ENCODE measurements at regions not wholly inside any gene's neighbourhood (a gene's known extent, or its start where the extent isn't known, plus 50 kb on each side); places are given as distances from the start of the nearest gene placed in this dataset.

DNA sequence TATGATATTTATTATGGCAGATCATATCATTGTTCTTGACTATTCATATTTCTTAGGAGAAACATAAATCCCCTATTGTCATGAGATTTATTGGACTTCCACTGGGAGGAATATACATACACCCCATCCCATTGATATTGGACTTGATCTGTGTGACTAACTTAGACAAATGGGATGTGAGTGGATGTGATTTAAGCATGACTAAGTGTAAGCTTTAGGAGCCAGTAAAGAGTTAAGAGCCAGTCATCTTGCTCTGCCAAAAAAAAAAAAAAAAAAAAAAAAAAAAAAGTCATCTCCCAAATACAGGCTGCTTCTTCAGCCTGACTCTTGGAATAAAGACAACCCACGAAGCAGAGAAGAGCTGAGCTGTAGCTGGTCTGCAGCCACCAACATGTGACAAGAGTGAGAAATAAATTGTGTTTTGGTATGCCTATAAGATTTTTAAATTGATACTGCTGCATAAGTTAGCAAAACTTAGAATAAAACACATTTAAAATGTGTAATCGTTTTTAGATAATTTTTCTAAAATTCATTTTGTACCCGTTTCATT is 595.0 kb upstream of the LRRC4C start:
- no peak for DNase-seq

DNA sequence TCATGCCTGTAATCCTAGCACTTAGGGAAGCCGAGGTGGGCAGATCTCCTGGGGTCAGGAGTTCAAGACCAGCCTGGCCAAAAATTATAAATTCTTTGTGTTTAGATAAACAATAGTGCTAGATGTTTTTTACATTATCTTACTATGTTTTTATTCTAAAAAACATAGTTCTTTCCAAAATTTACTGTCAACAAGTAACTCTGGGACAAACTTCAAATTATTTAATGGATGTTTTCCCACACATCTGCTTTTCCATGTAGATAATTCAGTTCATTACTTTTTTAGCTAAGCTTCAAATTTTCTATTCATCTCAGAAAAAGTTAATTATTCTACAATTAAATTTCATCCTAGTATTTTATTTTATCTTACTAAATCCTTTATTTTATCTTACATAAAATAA is 596.2 kb upstream of the LRRC4C start:
- no peak for DNase-seq

DNA sequence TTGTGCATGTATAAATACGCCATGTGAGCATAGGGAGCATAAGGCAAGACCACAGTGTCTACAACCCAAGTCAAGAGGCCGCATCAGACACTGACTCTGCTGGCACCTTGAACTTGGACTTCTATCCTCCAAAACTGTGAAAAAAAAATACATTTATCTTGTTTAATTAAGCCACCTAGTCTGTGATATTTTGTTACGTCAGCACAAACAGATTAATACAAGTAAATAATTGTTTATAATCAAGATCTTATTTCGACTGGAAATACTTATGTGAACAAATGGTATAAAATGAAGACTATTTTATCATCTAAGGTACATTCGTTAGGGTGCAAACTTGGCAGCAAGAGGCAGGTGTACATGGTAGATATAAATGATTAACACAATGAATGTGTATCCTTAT is 599.3 kb upstream of the LRRC4C start:
- no peak for DNase-seq

DNA sequence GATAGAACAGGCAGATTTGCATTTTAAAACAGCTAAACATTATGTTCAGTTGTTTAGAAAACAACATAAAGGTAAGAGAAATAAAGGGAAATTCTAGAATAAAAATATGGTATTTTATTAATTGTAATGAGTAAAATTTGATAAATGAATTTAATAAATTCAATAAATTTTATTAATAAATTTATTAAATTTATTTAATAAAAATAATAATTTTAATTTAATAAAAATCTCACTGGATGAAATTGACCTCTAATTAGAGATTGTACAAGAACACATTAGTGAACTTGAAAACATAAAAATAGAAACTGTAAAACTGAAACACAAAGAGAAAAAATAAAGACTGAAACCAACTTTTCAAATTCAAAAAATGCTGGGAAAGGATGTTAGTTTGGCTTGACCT is 605.7 kb upstream of the LRRC4C start:
- no peak for DNase-seq

DNA sequence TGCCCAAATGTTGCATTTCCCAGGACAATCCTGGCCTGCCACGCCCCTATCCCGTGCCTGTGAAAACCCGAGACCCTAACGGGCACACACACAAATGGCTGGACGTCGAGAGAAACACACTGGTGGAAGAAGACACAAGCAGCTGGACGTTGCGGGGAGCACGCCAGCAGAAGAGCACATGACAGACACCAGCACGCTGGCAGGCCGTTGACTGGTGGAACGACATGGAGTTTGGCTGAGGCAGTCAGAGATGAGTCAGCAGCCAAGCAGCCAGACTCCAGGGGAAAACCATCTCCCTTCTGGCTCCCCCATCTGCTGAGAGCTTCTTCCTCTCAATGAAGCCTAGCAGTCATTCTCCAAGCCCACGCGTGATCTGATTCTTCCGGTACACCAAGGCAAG is 606.7 kb upstream of the LRRC4C start:
- no peak for DNase-seq

DNA sequence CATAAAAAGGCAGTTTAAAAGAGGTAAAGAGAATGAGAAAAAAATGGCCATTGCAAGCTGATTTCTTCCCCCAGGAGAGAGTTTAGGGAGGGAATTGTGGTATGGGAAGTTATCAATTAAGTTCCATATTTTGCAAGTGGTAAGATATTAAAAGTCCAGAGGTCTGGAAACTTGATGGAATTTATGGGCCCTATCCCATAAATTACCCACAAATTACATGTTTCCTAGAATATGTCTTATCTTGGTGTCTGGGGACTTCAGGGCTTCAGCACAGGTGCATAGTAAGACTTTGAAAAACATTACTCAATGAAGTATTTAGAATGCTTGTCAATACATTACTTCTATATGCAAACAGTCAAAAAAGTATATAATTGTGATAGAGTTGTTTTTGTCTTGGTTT is 614.9 kb upstream of the LRRC4C start:
- no peak for DNase-seq

DNA sequence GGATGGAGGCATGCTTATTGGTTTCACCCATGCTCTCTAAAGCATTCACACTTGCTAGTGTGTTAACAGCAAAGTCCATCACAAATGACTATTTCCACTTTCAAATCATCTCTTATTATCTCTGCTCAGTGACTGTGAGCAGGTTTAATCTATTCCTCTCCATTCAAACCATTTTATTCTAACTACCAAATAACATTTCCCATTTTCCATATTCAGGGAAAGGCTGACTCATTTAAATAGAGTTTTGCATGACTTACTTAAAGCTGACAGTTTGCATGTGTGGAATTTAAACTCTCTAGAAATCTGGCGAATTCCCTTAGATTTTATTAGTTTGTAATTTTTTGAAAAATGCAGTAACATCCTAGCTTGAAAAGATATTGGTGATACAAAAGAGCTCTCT is 615.7 kb upstream of the LRRC4C start:
- no peak for DNase-seq

DNA sequence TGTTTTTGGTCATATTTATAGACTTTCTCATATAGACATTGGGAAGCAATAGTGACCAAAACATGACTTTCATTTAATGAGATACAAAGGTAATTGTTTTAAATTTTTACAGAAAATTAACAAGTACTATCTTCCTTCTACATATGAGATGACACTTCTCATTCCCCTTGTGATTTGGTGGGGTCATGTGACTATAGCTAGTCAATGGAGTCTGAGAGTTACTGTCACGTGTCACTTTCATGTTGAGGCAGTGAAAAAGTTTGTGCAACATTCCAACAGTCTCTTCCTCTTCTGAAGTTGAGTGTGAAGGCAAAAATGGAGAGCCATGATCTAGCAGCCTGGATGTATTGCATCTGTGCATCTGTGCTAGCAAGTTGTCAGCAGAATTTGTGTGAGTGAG is 618.3 kb upstream of the LRRC4C start:
- no peak for DNase-seq

DNA sequence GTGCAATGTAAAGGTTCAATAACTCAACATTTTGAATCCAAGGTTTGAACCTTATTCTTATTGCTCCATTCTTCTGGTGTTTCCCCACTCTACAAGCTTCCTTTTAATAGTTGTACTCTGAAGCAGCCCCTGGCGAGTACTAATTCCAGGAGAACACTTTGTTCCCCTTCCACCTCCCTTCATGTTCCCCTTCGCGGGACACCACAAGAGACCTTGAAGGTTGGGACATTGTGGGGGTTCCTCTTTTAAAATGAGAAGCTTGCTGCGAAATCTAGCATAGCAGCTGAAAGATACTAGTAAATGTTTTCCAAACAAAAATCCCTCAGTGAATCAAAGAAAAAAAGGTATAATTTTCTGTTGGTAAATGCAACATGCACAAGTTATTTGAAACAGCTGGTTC is 626.3 kb upstream of the LRRC4C start:
- DNase-seq = no peak

DNA sequence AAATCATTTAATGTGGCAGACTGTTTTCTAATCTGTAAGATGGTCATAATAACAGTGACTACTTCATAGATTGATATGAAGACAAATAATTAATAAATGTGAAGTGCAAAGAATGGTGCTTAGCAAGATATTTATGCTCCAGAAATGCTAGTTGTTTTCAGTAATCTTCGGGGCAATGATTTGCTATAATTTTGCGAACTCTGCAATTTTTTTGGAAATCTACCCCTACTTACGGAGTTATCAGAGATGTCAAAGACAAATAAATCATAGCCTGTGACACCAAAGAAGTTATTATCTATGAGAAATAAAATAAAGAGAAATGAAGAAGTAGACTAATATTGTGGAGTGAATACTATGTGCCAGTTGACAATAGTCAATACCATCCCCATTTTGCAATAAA is 634.1 kb upstream of the LRRC4C start:
- no peak for DNase-seq

DNA sequence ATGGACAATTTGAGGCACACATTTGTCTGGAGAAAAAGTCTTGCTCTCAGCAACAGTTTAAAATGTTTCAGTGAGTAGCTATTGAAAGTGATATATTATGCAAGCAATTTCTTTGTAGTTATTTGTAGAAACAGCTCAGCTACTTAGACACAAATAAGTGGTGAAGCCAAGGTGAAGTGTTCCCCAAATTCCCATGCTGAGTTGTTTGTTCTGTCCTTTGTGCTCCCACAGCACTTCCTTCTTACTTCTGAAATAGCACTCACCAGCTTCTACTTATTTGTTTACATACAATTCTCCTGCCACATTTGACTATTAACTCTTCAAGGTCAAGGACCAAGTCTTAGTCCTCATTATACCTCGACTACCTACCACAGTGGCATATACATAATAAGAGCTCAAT is 638.6 kb upstream of the LRRC4C start:
- no peak for DNase-seq

DNA sequence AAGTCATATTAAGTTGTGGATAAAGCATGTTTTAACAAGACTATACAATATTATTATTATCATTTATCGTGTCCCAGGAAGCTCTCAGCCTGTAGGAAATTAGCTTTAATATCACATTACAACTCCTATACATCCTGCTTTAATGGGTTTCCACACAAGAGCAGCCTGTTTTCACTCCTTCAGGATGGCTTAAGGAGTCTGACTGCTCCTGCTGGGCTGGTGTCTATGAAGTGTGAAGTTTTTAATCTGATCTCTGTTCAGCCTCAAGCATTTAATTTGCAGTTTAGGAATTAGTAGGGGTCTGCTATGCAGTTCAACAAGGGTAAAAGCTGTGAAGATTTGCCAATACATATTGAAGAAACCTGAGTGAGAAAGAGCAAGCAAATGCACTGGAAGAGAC is 653.4 kb upstream of the LRRC4C start:
- DNase-seq = no peak

DNA sequence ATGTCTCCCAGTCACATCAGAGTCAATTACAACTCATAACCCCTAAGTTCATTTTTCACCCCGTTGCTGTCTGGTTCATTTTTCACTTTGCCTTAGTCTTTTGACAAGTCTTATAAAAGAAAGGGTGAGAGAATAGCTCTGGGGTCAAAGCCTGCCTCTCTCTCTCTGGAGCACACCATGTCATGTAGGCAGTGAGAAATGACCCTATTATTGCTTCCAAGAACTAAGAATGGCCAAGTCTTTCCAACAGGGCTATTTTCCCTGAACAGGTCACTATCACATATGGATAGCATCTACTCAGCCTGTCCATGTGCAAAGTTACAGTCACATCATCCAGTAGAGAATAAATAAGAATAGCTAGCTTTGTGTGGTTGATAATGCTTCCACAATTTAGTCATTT is 655.5 kb upstream of the LRRC4C start:
- DNase-seq = no peak

DNA sequence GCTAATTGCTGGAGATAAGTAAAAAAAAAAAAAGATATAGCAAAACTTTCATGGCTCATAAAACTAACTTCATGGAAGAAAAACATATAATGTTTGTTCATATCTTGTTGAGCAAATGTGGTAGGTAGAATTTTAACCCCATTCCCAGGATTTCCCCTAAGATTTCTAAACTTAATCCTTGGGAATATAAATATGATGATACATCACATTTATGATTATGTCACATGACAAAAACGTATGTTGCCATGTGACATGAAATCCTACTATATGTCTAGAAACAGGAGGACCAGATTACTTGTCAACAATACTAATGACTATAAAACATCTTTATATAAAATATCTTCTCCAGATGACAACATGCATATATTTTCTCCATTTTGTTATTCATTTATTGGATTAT is 679.0 kb upstream of the LRRC4C start:
- DNase-seq = no peak

DNA sequence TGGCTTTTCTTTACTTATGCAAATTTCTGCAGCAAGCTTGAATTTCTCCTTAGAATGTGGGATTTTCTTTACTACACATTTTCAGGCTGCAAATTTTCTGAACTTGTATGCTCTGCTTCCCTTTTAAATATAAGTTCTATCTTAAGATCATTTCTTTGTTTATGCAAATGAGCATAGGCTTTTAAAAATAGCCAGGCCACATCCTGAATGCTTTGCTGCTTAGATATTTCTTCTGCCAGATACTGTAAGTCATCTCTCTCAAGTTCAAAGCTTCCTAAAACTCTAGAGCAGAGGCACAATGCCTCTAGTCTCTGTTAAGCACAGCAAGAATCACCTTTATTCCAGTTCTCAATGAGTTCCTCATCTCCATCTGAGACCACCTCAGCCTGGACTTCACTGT is 685.9 kb upstream of the LRRC4C start:
- DNase-seq = no peak

DNA sequence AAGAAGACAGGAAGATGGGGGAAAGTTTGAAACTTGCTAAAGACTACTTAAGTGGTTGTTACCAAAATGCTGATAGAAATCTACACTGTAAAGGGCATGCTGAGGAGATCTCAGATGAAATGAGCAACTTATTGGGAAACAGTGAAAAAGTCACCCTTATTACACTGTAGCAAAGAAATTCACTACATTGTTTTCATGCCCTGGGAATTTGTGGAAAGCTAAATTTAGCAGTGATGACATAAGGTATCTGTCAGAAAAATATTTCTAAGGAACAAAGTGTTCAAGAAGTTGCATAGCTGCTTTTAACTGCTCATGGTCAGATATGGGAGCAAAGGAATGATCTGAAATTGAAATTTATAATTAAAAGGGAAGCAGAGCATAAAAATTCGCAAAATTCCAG is 702.4 kb upstream of the LRRC4C start:
- DNase-seq = no peak

DNA sequence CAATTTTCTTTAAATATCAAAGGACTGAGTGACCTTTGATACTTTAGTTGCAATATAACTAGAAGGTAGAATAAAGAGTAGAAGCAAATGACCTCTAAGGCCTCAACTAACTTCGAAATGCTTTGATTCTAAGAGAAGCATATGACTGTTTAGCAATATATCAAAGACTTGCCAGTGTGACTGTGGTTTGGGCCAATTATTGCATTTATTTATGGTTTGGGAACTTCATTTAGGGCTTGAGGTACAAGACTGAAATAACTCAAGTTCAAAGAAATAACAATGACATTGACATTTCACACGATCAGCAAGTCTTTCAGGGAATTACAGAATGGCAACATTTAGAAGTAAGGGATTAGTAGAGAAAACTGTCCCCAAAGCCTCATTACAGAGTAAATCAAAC is 709.7 kb upstream of the LRRC4C start:
- no peak for DNase-seq

DNA sequence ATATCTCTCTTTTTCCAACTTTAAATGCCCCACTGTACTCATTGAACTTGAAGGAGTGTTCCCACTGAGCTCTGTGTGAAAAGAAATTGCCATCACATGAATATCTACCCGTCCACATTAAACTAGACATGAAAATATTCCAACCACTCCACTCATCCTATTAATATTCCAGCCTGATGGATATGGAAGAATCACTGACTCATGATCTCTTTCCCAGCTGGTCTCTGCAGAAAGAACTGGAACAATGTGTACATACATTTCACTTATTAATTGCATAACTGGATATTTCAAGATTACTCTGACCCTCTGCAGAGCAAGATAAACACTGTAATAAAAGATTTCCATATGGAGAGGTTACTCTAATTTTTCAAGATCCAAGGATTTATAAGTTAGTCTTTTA is 711.1 kb upstream of the LRRC4C start:
- no peak for DNase-seq

DNA sequence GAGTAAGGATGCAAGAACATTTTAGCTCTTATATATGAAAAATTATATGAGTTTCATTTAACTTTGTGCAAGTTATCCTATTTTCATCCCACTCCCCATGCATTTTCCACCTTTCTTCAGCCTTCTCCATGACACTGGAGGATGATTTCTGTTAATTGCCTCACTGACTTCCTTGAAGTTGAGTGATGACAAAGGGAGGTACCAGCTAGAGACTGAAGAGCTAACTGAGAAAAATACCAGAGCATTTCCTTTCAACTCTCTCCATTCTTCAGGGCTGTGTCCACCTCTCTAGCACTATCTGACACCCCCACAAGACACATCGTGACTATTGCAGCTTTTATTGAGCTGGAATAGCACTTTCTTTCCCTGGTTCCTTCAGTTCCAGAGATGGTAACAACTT is 711.6 kb upstream of the LRRC4C start:
- DNase-seq = no peak

DNA sequence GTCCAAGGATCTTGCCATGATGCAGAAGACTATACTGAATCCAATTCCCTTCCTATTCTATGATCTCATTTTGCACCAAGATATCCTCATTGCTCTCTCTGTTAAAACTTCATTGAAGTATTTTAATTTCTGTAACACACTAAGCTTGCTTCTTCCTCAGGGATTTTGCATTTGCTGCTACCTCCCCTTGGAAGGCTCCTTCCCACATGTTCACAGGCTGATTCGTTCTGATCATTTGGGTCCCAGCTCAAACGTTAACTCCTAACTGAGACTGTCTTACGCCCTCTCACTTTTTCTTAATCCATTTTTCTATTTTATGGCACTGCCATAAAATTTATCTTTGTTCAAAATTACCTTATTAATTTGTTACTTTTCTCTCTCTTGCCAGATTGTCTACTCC is 713.0 kb upstream of the LRRC4C start:
- no peak for DNase-seq

DNA sequence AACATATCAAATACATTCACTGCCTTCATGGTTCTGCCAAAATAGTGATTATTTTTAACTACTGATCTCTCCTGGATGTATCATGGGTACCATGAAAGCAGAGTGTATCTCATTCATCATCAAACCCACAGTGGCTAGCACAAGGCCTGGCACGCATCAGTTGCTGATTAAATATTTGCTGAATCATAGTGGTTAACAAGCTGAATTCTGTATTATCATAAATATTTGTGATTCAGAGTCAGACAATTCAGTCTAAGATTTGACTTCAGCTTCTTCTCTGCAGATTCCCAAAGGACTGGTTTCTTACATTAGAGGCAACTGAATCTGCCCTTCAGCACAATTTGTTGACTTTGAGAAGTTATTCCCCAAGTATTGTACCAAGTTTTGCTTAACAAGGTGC is 715.8 kb upstream of the LRRC4C start:
- no peak for DNase-seq

DNA sequence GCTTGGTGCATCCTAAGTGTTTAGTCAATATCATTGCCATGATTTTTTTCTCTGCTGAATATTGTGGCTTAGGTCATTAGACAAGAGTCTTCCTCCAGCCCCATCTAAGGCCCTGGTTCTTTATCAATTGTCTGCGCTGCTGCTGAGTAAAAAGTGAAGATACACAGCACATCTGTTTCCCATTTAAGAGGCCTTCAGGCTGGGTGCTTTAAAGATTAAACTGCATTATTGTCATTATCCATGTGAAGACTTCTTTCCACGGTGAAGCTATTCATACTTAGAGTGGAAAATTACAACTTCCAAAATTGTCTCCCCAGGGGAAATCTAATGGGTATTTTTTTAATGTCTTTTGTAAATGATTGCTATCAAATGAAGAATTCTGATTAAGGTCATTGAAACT is 719.8 kb upstream of the LRRC4C start:
- no peak for DNase-seq

DNA sequence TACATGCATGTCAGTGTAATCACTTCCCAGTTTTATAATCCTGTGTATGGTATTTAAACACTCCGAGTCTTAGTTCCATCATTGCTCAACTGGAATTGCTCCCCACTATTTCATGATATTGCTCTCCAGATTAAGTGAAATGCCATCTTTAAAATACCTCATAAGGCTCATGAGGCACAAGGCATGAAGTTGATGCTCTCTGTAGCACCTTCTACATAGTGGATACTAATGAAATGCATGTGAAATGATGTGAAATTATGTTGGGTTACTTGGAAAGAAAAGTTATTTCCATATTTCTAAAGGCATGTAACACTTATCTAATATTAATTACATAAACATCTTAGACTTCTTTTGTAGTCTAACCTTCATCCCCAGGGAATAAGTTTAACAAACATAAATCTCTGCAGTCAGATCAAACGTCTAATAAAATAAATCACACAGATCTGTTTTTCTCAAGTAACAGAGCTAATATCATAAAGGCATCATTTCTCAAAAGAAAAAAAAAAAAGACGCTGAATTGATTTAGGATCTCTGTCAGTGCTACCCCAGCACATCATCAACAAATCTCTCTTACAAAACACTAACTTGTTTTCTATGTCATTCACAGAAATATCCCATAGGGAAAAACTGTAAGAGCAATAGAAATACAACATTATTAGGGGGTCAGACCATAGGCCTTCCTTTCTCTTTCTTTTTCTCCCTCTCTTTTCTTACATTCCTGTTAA is 736.0 kb upstream of the LRRC4C start:
- DNase-seq = no peak

DNA sequence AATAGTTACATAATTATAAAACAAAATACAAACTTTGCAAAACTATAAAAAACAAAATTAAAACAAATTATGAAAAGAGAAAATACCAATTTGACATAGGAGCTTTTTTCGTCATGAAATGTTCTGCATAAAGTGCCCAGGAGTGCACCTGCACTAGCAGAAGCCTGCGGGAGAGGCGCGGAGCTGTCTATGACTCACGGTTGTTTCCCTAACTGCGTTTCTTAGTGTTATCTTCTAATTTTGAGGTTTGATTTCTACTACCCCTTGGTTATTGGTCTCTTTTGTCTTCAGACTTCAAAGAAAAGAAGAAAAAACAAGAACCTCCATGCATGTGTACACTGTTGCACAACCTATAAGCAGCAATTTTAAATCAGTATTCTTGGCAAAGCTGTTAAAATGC is 740.9 kb upstream of the LRRC4C start:
- no peak for DNase-seq

DNA sequence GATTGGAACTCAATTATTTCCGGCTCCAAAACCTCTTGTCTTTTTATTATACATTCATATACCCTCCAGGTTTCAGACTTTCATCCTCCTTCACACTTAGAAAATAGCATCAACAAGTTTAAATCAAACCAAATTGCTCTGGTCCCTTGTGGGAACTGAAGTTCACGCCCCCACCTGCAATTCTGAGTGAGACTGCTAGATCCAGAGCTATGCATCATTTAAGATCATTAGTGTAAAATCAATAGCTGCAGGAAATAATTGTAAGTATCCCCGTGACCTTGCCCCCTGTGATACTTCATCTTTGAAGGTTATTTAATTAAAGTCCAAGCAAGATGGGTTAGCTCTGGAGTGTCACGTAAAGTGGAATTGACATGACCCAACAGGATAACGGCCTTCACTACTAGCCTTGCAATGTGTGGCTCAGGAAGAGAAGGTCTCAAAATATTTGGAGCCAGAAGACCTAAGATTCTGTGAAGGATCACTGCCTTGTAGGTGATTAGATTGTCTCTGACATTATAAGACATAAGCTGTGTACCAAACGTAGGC is 742.2 kb upstream of the LRRC4C start:
- DNase-seq = no peak
